ENCODE measurements at regions not wholly inside any gene's neighbourhood (a gene's known extent, or its start where the extent isn't known, plus 50 kb on each side); places are given as distances from the start of the nearest gene placed in this dataset.

GRCh38 chr4:66490729-66491128 is 820.4 kb upstream of the EPHA5 start:
- Histone ChIP-seq H3K27me3 (ENCODE audit: low read length) (no peaks in the 10 kb centered on the region), H3K4me2 (ENCODE audit: low read depth, low read length, poor library complexity, severe bottlenecking) (no peak overlapping the region), H3K27ac (ENCODE audit: low read depth, low read length) (no peak overlapping the region), H3K4me3 (ENCODE audit: insufficient read depth, low read length, poor library complexity, severe bottlenecking) (no peak overlapping the region), H3K9ac (ENCODE audit: low read length) (no peak overlapping the region), H3F3A (ENCODE audit: insufficient read depth) (no peaks in the 10 kb centered on the region), H3K36me3 (ENCODE audit: low read length) (no peaks in the 10 kb centered on the region), H2AFZ (ENCODE audit: low read depth, low read length, severe bottlenecking) (no peak overlapping the region), H3K9me3 (ENCODE audit: insufficient read depth, low read length) (no peaks in the 10 kb centered on the region), H4K20me1 (ENCODE audit: low read depth, low read length) (no peaks in the 10 kb centered on the region), H3K9me2 (replicated peaks; ENCODE audit: insufficient read depth, low read length) (no peaks in the 10 kb centered on the region), H3K79me2 (ENCODE audit: insufficient read depth, low read length) (no peaks in the 10 kb centered on the region)
- TF ChIP-seq EZH2phosphoT487 (conservative IDR thresholded peaks at IDR 0.05; ENCODE audit: low read length) (no peak), CTCF (IDR thresholded peaks at IDR 0.05; ENCODE audit: insufficient read depth, low read length, poor library complexity, severe bottlenecking) (no peak)

GRCh38 chr4:66489783-66490452 is 819.6 kb upstream of the EPHA5 start:
- Histone ChIP-seq H3K9me2 (replicated peaks; ENCODE audit: insufficient read depth, low read length) (no peaks in the 10 kb centered on the region), H2AFZ (ENCODE audit: low read depth, low read length, severe bottlenecking) (no peak overlapping the region), H4K20me1 (ENCODE audit: low read depth, low read length) (no peaks in the 10 kb centered on the region), H3F3A (ENCODE audit: insufficient read depth) (no peaks in the 10 kb centered on the region), H3K36me3 (ENCODE audit: low read length) (no peaks in the 10 kb centered on the region), H3K4me2 (ENCODE audit: low read depth, low read length, poor library complexity, severe bottlenecking) (no peak overlapping the region), H3K9ac (ENCODE audit: low read length) (no peak overlapping the region), H3K9me3 (ENCODE audit: insufficient read depth, low read length) (no peaks in the 10 kb centered on the region), H3K27ac (ENCODE audit: low read depth, low read length) (no peak overlapping the region), H3K79me2 (ENCODE audit: insufficient read depth, low read length) (no peaks in the 10 kb centered on the region), H3K4me3 (ENCODE audit: insufficient read depth, low read length, poor library complexity, severe bottlenecking) (no peak overlapping the region), H3K27me3 (ENCODE audit: low read length) (no peaks in the 10 kb centered on the region)
- no peak for TF ChIP-seq CTCF (IDR thresholded peaks at IDR 0.05; ENCODE audit: insufficient read depth, low read length, poor library complexity, severe bottlenecking)
- no peak for TF ChIP-seq EZH2phosphoT487 (conservative IDR thresholded peaks at IDR 0.05; ENCODE audit: low read length)

GRCh38 chr4:66489370-66489769 is 819.1 kb upstream of the EPHA5 start:
- Histone ChIP-seq H3K4me2 (ENCODE audit: low read depth, low read length, poor library complexity, severe bottlenecking) (no peak overlapping the region), H3K27ac (ENCODE audit: low read depth, low read length) (no peak overlapping the region), H3K9me3 (ENCODE audit: insufficient read depth, low read length) (no peaks in the 10 kb centered on the region)

More at GRCh38 chr4:66489370-66489769, 819.1 kb upstream of the EPHA5 start:
- Histone ChIP-seq H3F3A (ENCODE audit: insufficient read depth) (no peaks in the 10 kb centered on the region), H3K27me3 (ENCODE audit: low read length) (no peaks in the 10 kb centered on the region), H3K9me2 (replicated peaks; ENCODE audit: insufficient read depth, low read length) (no peaks in the 10 kb centered on the region), H3K36me3 (ENCODE audit: low read length) (no peaks in the 10 kb centered on the region), H3K4me3 (ENCODE audit: insufficient read depth, low read length, poor library complexity, severe bottlenecking) (no peak overlapping the region), H2AFZ (ENCODE audit: low read depth, low read length, severe bottlenecking) (no peak overlapping the region), H3K9ac (ENCODE audit: low read length) (no peak overlapping the region), H3K79me2 (ENCODE audit: insufficient read depth, low read length) (no peaks in the 10 kb centered on the region), H4K20me1 (ENCODE audit: low read depth, low read length) (no peaks in the 10 kb centered on the region)
- TF ChIP-seq EZH2phosphoT487 (conservative IDR thresholded peaks at IDR 0.05; ENCODE audit: low read length), result no peak
- no peak for TF ChIP-seq CTCF (IDR thresholded peaks at IDR 0.05; ENCODE audit: insufficient read depth, low read length, poor library complexity, severe bottlenecking)

Measured in SU-DHL-6 (cell line).